Activated T-helper 1 cell treated with anti-CD3 and anti-CD28 coated beads, Interleukin-2, amount 50 U/mL, for 16 hours (primary cell): ENCODE measurements at regions not wholly inside any gene's neighbourhood (a gene's known extent, or its start where the extent isn't known, plus 50 kb on each side); places are given as distances from the start of the nearest gene placed in this dataset.
"Not testable (repeated sequence)": the region's sequence is repeated elsewhere in the genome, so short reads cannot be mapped to it uniquely, and the experiment has no call there.

ENCODE experiments used
- DNase-seq, 2 donors: peaks; one replicate each; pipeline ENCODE4 v3.0.0-alpha.2; 2020; ENCODE audit warnings: low read depth in 1 of 2, low spot score in 1 of 2

GRCh38 chr14:29982171-29982570, 54.5 kb upstream of the PRKD1 start:
- no peak for DNase-seq

GRCh38 chr14:29982993-29983392, 55.3 kb upstream of the PRKD1 start:
- no peak for DNase-seq

GRCh38 chr14:29990344-29990857, 62.8 kb upstream of the PRKD1 start:
- not testable (repeated sequence) for DNase-seq

GRCh38 chr14:29990993-29991392, 63.3 kb upstream of the PRKD1 start:
- no peak for DNase-seq

GRCh38 chr14:29993143-29993542, 65.5 kb upstream of the PRKD1 start:
- no peak for DNase-seq

- no peak for DNase-seq
Observed at GRCh38 chr14:29999013-29999539, 71.4 kb upstream of the PRKD1 start.

- DNase-seq, result no peak
Observed at GRCh38 chr14:30002859-30003258, 75.2 kb upstream of the PRKD1 start.

GRCh38 chr14:30005114-30005808, 77.6 kb upstream of the PRKD1 start:
- no peak for DNase-seq

- no peak for DNase-seq
Observed at GRCh38 chr14:30006695-30007094, 79.0 kb upstream of the PRKD1 start.

GRCh38 chr14:30015489-30015888, 87.8 kb upstream of the PRKD1 start:
- no peak for DNase-seq

GRCh38 chr14:30016002-30016401, 88.4 kb upstream of the PRKD1 start:
- no peak for DNase-seq

- DNase-seq, result no peak
Observed at GRCh38 chr14:30017370-30017993, 89.8 kb upstream of the PRKD1 start.

- no peak for DNase-seq
Observed at GRCh38 chr14:30020271-30020670, 92.6 kb upstream of the PRKD1 start.

GRCh38 chr14:30020687-30021086, 93.0 kb upstream of the PRKD1 start:
- no peak for DNase-seq

- DNase-seq, result not testable (repeated sequence)
Observed at GRCh38 chr14:30023350-30023749, 95.7 kb upstream of the PRKD1 start.

GRCh38 chr14:30034152-30034551, 106.5 kb upstream of the PRKD1 start:
- DNase-seq, result no peak

GRCh38 chr14:30035361-30035760, 107.7 kb upstream of the PRKD1 start:
- no peak for DNase-seq

- no peak for DNase-seq
Observed at GRCh38 chr14:30045720-30046119, 118.1 kb upstream of the PRKD1 start.

GRCh38 chr14:30053103-30053502, 125.5 kb upstream of the PRKD1 start:
- DNase-seq, result no peak

GRCh38 chr14:30054201-30054600, 126.6 kb upstream of the PRKD1 start:
- DNase-seq, result no peak

GRCh38 chr14:30058401-30058800, 130.8 kb upstream of the PRKD1 start:
- no peak for DNase-seq

GRCh38 chr14:30063746-30064145, 136.1 kb upstream of the PRKD1 start:
- DNase-seq, result no peak

- no peak for DNase-seq
Observed at GRCh38 chr14:30064454-30064853, 136.8 kb upstream of the PRKD1 start.
